ENCODE measurements at regions not wholly inside any gene's neighbourhood (a gene's known extent, or its start where the extent isn't known, plus 50 kb on each side); places are given as distances from the start of the nearest gene placed in this dataset.

DNA sequence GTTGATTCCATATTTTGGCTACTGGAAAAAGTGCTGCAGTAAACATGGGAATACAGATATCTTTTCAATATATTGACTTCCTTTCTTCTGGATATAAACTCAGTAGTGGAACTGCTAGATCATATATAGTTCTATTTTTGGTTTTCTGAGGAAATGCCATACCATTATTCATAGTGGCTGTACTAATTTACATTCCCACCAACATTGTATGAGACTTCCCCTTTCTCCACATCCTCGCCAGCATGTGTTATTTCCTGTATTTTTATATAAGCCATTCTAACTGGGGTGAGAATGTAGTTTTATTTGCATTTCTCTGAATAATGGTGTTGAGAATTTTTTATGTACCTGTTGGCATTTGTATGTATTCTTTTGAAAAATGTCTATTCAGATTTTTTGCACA, 385.2 kb downstream of the NUF2 start:
- no peak overlapping the region for H3K27ac ChIP-seq (ENCODE audit: control insufficient read depth, insufficient read depth)
- POLR2A ChIA-PET: no interaction called here
- no peaks in the 10 kb centered on the region for H3K9me3 ChIP-seq (replicated peaks; ENCODE audit: control insufficient read depth, insufficient read depth, low read length)
- CTCF ChIA-PET: no interaction called here
- no peaks in the 10 kb centered on the region for H3K36me3 ChIP-seq (ENCODE audit: control insufficient read depth in 2 of 2, insufficient read depth in 2 of 2, low read length in 1 of 2)
- intact Hi-C loops (cut with micrococcal nuclease; ENCODE audit: unreplicated experiment): no loop called here
- WGBS (ENCODE audit: insufficient coverage, insufficient replicate concordance, low lambda C conversion rate, missing lambda C conversion rate): 0% methylated on average over 1 of the region's 1 CpG
- no peak overlapping the region for H3K4me3 ChIP-seq
- TF ChIP-seq EGR1 (IDR thresholded peaks at IDR 0.05; ENCODE audit: borderline replicate concordance in 1 of 2, low read depth in 2 of 2, low read length in 2 of 2): no peak
- TF ChIP-seq HDGF (IDR thresholded peaks at IDR 0.05): no peak
- TF ChIP-seq YBX1 (IDR thresholded peaks at IDR 0.05): no peak
- no peak for TF ChIP-seq ZNF24 (IDR thresholded peaks at IDR 0.05)
- TF ChIP-seq ATF7 (IDR thresholded peaks at IDR 0.05; ENCODE audit: low read depth): no peak
- no peak for TF ChIP-seq CREM (IDR thresholded peaks at IDR 0.05; ENCODE audit: low read depth)
- TF ChIP-seq POLR2AphosphoS2 (IDR thresholded peaks at IDR 0.05; ENCODE audit: low read depth, low read length): no peak
- TF ChIP-seq TBL1XR1 (IDR thresholded peaks at IDR 0.05; ENCODE audit: low read depth, low read length): no peak
- no peak for TF ChIP-seq GATAD2B (conservative IDR thresholded peaks at IDR 0.05; ENCODE audit: low read depth)
- no peak for TF ChIP-seq MEF2B (IDR thresholded peaks at IDR 0.05; ENCODE audit: partially characterized antibody, poor library complexity, severe bottlenecking)
- TF ChIP-seq RELA (IDR thresholded peaks at IDR 0.05; ENCODE audit: borderline replicate concordance, partially characterized antibody): no peak
- no peak for TF ChIP-seq BMI1 (IDR thresholded peaks at IDR 0.05; ENCODE audit: borderline replicate concordance)
- TF ChIP-seq, protein P1, sequence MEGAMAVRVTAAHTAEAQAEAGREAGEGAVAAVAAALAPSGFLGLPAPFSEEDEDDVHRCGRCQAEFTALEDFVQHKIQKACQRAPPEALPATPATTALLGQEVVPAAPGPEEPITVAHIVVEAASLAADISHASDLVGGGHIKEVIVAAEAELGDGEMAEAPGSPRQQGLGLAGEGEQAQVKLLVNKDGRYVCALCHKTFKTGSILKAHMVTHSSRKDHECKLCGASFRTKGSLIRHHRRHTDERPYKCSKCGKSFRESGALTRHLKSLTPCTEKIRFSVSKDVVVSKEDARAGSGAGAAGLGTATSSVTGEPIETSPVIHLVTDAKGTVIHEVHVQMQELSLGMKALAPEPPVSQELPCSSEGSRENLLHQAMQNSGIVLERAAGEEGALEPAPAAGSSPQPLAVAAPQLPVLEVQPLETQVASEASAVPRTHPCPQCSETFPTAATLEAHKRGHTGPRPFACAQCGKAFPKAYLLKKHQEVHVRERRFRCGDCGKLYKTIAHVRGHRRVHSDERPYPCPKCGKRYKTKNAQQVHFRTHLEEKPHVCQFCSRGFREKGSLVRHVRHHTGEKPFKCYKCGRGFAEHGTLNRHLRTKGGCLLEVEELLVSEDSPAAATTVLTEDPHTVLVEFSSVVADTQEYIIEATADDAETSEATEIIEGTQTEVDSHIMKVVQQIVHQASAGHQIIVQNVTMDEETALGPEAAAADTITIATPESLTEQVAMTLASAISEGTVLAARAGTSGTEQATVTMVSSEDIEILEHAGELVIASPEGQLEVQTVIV (IDR thresholded peaks at IDR 0.05; ENCODE audit: borderline replicate concordance, partially characterized antibody): no peak
- no TSS peak for BruUV-seq (replicated peaks)
- no peak overlapping the region for H3K9ac ChIP-seq (ENCODE audit: control insufficient read depth, insufficient read depth, low read length)
- in situ Hi-C loops (cut with MboI): no loop called here
- H3K4me2 ChIP-seq (ENCODE audit: control insufficient read depth, insufficient read depth): no peak overlapping the region
- RAD21 ChIA-PET (ENCODE audit: unreplicated experiment): no interaction called here
- DNase-seq (ENCODE audit: low read depth, low spot score) (no peak), ATAC-seq (no peak), FAIRE-seq (no peak)
- no peaks in the 10 kb centered on the region for H3K27me3 ChIP-seq (replicated peaks in 1 of 2; ENCODE audit: control insufficient read depth in 2 of 2, insufficient read depth in 2 of 2, low read length in 1 of 2)
- no peaks in the 10 kb centered on the region for H3K4me1 ChIP-seq (ENCODE audit: control insufficient read depth, insufficient read depth, low read length)
- H3K79me2 ChIP-seq (ENCODE audit: control insufficient read depth, insufficient read depth, low read length): no peaks in the 10 kb centered on the region
- H2AFZ ChIP-seq (ENCODE audit: control insufficient read depth, low read depth, low read length): no peak overlapping the region
- SMC1A ChIA-PET (ENCODE audit: uncharacterized antibody, unreplicated experiment): no interaction called here
- H4K20me1 ChIP-seq (ENCODE audit: control insufficient read depth, insufficient read depth): no peaks in the 10 kb centered on the region
